ENCODE measurements at regions not wholly inside any gene's neighbourhood (a gene's known extent, or its start where the extent isn't known, plus 50 kb on each side); places are given as distances from the start of the nearest gene placed in this dataset.
A peak's percentile ranks its signal among the peaks of the same experiment; 100 is the strongest.

- Histone ChIP-seq H4K20me1 (ENCODE audit: insufficient read depth, low read length) (no peaks in the 10 kb centered on the region), H3K27me3 (ENCODE audit: insufficient read depth, low read length) (no peaks in the 10 kb centered on the region), H3F3A (ENCODE audit: insufficient read depth, low read length) (no peaks in the 10 kb centered on the region), H2AFZ (ENCODE audit: low read length) (no peak overlapping the region), H3K27ac (ENCODE audit: low read depth, low read length, poor library complexity, severe bottlenecking) (peak overlapping the region; percentile 80), H3K9me3 (ENCODE audit: low read length) (no peaks in the 10 kb centered on the region), H3K9ac (ENCODE audit: low read length) (no peak overlapping the region), H3K79me2 (ENCODE audit: insufficient read depth, low read length) (no peaks in the 10 kb centered on the region), H3K36me3 (ENCODE audit: insufficient read depth, low read length) (no peaks in the 10 kb centered on the region), H3K4me1 (ENCODE audit: insufficient read depth, low read length, severe bottlenecking) (peaks cover 59% of the 10 kb centered on the region), H3K4me3 (ENCODE audit: low read depth, low read length, poor library complexity, severe bottlenecking) (no peak overlapping the region), H3K4me2 (ENCODE audit: low read length) (no peak overlapping the region), H3K9me2 (ENCODE audit: low read depth, low read length) (no peaks in the 10 kb centered on the region)
- TF ChIP-seq EZH2 (IDR thresholded peaks at IDR 0.05; ENCODE audit: borderline replicate concordance, low read length) = no peak
- TF ChIP-seq CTCF (IDR thresholded peaks at IDR 0.05; ENCODE audit: low read length) = no peak
Observed at GRCh38 chr5:110053205-110053604, 363.5 kb downstream of the MAN2A1 start.

- Histone ChIP-seq H3K9ac (ENCODE audit: low read length) (no peak overlapping the region), H3F3A (ENCODE audit: insufficient read depth, low read length) (no peaks in the 10 kb centered on the region), H3K27ac (ENCODE audit: low read depth, low read length, poor library complexity, severe bottlenecking) (peak overlapping the region; percentile 80), H3K9me2 (ENCODE audit: low read depth, low read length) (no peaks in the 10 kb centered on the region), H3K27me3 (ENCODE audit: insufficient read depth, low read length) (no peaks in the 10 kb centered on the region), H3K4me1 (ENCODE audit: insufficient read depth, low read length, severe bottlenecking) (peaks cover 53% of the 10 kb centered on the region), H4K20me1 (ENCODE audit: insufficient read depth, low read length) (no peaks in the 10 kb centered on the region), H2AFZ (ENCODE audit: low read length) (no peak overlapping the region), H3K36me3 (ENCODE audit: insufficient read depth, low read length) (no peaks in the 10 kb centered on the region), H3K4me2 (ENCODE audit: low read length) (peak overlapping the region; percentile 51), H3K4me3 (ENCODE audit: low read depth, low read length, poor library complexity, severe bottlenecking) (peak overlapping the region; percentile 1), H3K79me2 (ENCODE audit: insufficient read depth, low read length) (no peaks in the 10 kb centered on the region), H3K9me3 (ENCODE audit: low read length) (no peaks in the 10 kb centered on the region)
- TF ChIP-seq CTCF (IDR thresholded peaks at IDR 0.05; ENCODE audit: low read length) = no peak
- no peak for TF ChIP-seq EZH2 (IDR thresholded peaks at IDR 0.05; ENCODE audit: borderline replicate concordance, low read length)
Observed at GRCh38 chr5:110053824-110054223, 364.1 kb downstream of the MAN2A1 start.

GRCh38 chr5:110054240-110054639 lies 364.5 kb downstream of the MAN2A1 start:
- Histone ChIP-seq H3K9me2 (ENCODE audit: low read depth, low read length) (no peaks in the 10 kb centered on the region), H3K9me3 (ENCODE audit: low read length) (no peaks in the 10 kb centered on the region), H3K9ac (ENCODE audit: low read length) (no peak overlapping the region), H3K27me3 (ENCODE audit: insufficient read depth, low read length) (no peaks in the 10 kb centered on the region), H3F3A (ENCODE audit: insufficient read depth, low read length) (no peaks in the 10 kb centered on the region), H3K4me2 (ENCODE audit: low read length) (peak overlapping the region; percentile 51), H2AFZ (ENCODE audit: low read length) (no peak overlapping the region), H4K20me1 (ENCODE audit: insufficient read depth, low read length) (no peaks in the 10 kb centered on the region), H3K27ac (ENCODE audit: low read depth, low read length, poor library complexity, severe bottlenecking) (peak overlapping the region; percentile 80), H3K36me3 (ENCODE audit: insufficient read depth, low read length) (no peaks in the 10 kb centered on the region), H3K4me3 (ENCODE audit: low read depth, low read length, poor library complexity, severe bottlenecking) (peak overlapping the region; percentile 1), H3K79me2 (ENCODE audit: insufficient read depth, low read length) (no peaks in the 10 kb centered on the region), H3K4me1 (ENCODE audit: insufficient read depth, low read length, severe bottlenecking) (peaks cover 51% of the 10 kb centered on the region)
- TF ChIP-seq EZH2 (IDR thresholded peaks at IDR 0.05; ENCODE audit: borderline replicate concordance, low read length) (no peak), CTCF (IDR thresholded peaks at IDR 0.05; ENCODE audit: low read length) (peak; percentile 67)

Measured in OCI-LY1 (cell line).